Ovary (tissue), 7 donors: ENCODE measurements at regions not wholly inside any gene's neighbourhood (a gene's known extent, or its start where the extent isn't known, plus 50 kb on each side); places are given as distances from the start of the nearest gene placed in this dataset.

Experiments used
- DNase-seq, 5 donors: peaks; one replicate each; pipeline ENCODE4 v3.0.0-alpha.2; 2019 to 2020
- H3K27ac ChIP-seq, 2 donors: fragments of 200-600 bp; one replicate each; pipeline versions ENCODE4 v1.5.1 to v1.8.0; 2019 to 2022
- H3K27me3 ChIP-seq: fragments of 200-600 bp; one replicate; pipeline ENCODE4 v1.8.0; 2022
- H3K36me3 ChIP-seq: fragments of 200-600 bp; sonication (generic); one replicate; pipeline ENCODE4 v1.5.1; 2019
- H3K4me1 ChIP-seq: one replicate; pipeline ENCODE4 v1.8.1; 2013; ENCODE audit warnings: mild to moderate bottlenecking, moderate library complexity; ENCODE audit not compliant: insufficient read depth
- H3K4me3 ChIP-seq: fragments of 200-600 bp; sonication (generic); one replicate; pipeline ENCODE4 v1.5.1; 2017
- H3K9me3 ChIP-seq, 2 donors: fragments of 200-600 bp in 1 of 2; sonication (generic) in 1 of 2; one replicate each; pipeline versions ENCODE4 v1.5.1 to v1.8.1; 2013 to 2019; ENCODE audit warnings: mild to moderate bottlenecking in 1 of 2, moderate library complexity in 1 of 2
- EP300 ChIP-seq: sonication (generic); formaldehyde crosslinking; IDR thresholded peaks from one replicate; pipeline ENCODE4 v1.6.1; 2017; ENCODE audit warnings: antibody characterized with exemption
- POLR2A ChIP-seq: fragments of 450-650 bp; IDR thresholded peaks from one replicate; pipeline ENCODE4 v1.6.1; 2017; ENCODE audit warnings: antibody characterized with exemption, mild to moderate bottlenecking, moderate library complexity
- WGBS, 3 donors: extraction: QIAGEN DNeasy Blood & Tissue Kit in 1 of 3; methylation state at CpG; one replicate each; pipeline versions ENCODE4 v1.1.5 to v1.1.7; 2013 to 2017; 5-methylcytosine and 5-hydroxymethylcytosine counted together
- intact Hi-C, 4 donors: fragments of 100-400 bp; cut with DNase I; formaldehyde crosslinking; loops; one replicate each; pipeline versions ENCODE4 v1.11.0 to v1.15.1; 2022 to 2023
- TF ChIP-seq, protein P1 (sequence below), 3 donors: fragments of 450-650 bp in 2 of 3; fragments of 200-600 bp in 1 of 3; IDR thresholded peaks; one replicate each; pipeline versions ENCODE4 v1.5.1 to v1.8.0; 2016 to 2022; ENCODE audit warnings: antibody characterized with exemption in 3 of 3, mild to moderate bottlenecking in 1 of 3
- donor health status: DM: no; HTN: no; CAD: no; lungs with moderate emphysema.
- donor health status: DM: no; HTN: no; CAD: no.
- donor health status: Bipolar disorder and iron deficiency.
- donor health status: DM: no; HTN: no; CAD: no.
- donor health status: DM: yes; HTN: yes; CAD: no.

GRCh38 chr2:16030206-16031057 lies 90.1 kb downstream of the MYCN start:
- H3K27ac ChIP-seq, result no peak overlapping the region
- H3K4me1 ChIP-seq, result no peaks in the 10 kb centered on the region
- DNase-seq, result no peak
- 79 to 89% (median 87%) methylated on average over 24 of the region's 24 CpGs for WGBS, 3 donors
- no peaks in the 10 kb centered on the region for H3K9me3 ChIP-seq
- no peak overlapping the region for H3K4me3 ChIP-seq
- intact Hi-C loops, result no loop called here
- H3K27me3 ChIP-seq, result no peaks in the 10 kb centered on the region
- H3K36me3 ChIP-seq, result no peaks in the 10 kb centered on the region
- TF ChIP-seq POLR2A (no peak), EP300 (no peak)
- TF ChIP-seq, protein P1, sequence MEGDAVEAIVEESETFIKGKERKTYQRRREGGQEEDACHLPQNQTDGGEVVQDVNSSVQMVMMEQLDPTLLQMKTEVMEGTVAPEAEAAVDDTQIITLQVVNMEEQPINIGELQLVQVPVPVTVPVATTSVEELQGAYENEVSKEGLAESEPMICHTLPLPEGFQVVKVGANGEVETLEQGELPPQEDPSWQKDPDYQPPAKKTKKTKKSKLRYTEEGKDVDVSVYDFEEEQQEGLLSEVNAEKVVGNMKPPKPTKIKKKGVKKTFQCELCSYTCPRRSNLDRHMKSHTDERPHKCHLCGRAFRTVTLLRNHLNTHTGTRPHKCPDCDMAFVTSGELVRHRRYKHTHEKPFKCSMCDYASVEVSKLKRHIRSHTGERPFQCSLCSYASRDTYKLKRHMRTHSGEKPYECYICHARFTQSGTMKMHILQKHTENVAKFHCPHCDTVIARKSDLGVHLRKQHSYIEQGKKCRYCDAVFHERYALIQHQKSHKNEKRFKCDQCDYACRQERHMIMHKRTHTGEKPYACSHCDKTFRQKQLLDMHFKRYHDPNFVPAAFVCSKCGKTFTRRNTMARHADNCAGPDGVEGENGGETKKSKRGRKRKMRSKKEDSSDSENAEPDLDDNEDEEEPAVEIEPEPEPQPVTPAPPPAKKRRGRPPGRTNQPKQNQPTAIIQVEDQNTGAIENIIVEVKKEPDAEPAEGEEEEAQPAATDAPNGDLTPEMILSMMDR (IDR thresholded peaks at IDR 0.05), result no peak

DNA sequence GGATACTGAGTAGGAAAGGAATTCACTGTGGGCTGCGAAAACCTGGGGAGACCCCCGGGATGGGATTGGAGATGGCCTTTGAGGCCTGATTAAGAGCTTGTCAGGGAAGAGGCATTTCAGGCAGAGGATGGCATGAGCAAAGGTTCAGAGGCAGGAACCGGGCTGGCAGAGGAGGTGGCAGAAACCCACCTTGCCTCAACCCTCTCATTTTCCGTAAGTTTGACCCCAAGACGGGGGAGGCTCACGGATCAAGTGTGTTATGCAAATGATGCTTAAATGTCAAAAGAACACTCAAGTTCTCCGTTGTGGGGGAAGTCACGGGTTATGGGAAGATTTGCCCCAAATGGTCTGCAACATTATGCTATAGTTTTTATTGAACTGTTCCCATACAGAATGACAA lies 88.3 kb downstream of the MYCN start:
- no peak for DNase-seq
- no peaks in the 10 kb centered on the region for H3K27me3 ChIP-seq
- H3K9me3 ChIP-seq, result no peaks in the 10 kb centered on the region
- no peak for TF ChIP-seq EP300
- TF ChIP-seq, protein P1 (IDR thresholded peaks at IDR 0.05), result no peak
- TF ChIP-seq POLR2A, result no peak
- no peak overlapping the region for H3K4me3 ChIP-seq
- WGBS, 3 donors, result 86 to 93% (median 89%) methylated on average over 8 of the region's 8 CpGs
- no peaks in the 10 kb centered on the region for H3K36me3 ChIP-seq
- intact Hi-C loops, result no loop called here
- no peaks in the 10 kb centered on the region for H3K4me1 ChIP-seq
- H3K27ac ChIP-seq, result no peak overlapping the region

- WGBS, 3 donors, result 60 to 65% (median 64%) methylated on average over 8 of the region's 8 CpGs
- Histone ChIP-seq H3K4me1 (no peaks in the 10 kb centered on the region), H3K4me3 (no peak overlapping the region), H3K9me3 (no peaks in the 10 kb centered on the region), H3K36me3 (no peaks in the 10 kb centered on the region), H3K27ac (no peak overlapping the region), H3K27me3 (no peaks in the 10 kb centered on the region)
- DNase-seq, result no peak
- TF ChIP-seq EP300 (no peak), POLR2A (no peak)
- TF ChIP-seq, protein P1 (IDR thresholded peaks at IDR 0.05), result no peak
- intact Hi-C loops, result no loop called here
These were observed 86.6 kb downstream of the MYCN start for GRCh38 chr2:16026816-16027501.

- Histone ChIP-seq H3K4me3 (no peak overlapping the region), H3K36me3 (no peaks in the 10 kb centered on the region), H3K27ac (no peak overlapping the region), H3K9me3 (no peaks in the 10 kb centered on the region), H3K27me3 (no peaks in the 10 kb centered on the region), H3K4me1 (no peaks in the 10 kb centered on the region)
- WGBS, 3 donors, result 80 to 86% (median 85%) methylated on average over 17 of the region's 17 CpGs
- no peak for DNase-seq
- intact Hi-C loops, result no loop called here
- TF ChIP-seq POLR2A (no peak), EP300 (no peak)
- TF ChIP-seq, protein P1 (IDR thresholded peaks at IDR 0.05), result no peak
These were observed 85.7 kb downstream of the MYCN start for GRCh38 chr2:16025876-16026640.
